ENCODE measurements at regions not wholly inside any gene's neighbourhood (a gene's known extent, or its start where the extent isn't known, plus 50 kb on each side); places are given as distances from the start of the nearest gene placed in this dataset.

DNA sequence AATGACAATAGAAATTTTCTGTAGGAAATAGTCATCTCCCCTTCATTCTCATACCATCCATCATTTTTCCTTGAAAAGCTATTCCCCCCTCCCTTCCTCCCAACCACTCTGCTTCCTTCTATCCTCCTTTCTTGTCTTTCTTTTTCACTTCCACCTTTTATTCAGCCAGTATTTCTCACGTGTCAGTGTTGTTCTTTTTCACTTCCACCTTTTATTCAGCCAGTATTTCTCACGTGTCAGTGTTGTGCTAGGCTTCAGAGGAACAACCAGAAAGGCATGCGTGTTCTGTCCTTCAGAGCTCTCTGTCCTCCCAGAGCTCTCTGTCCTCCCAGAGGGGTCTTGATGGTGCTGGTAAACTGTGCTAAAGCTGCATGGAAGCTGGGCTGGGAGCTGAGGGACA, 419.6 kb downstream of the GADD45G start:
- TF ChIP-seq, protein P1, sequence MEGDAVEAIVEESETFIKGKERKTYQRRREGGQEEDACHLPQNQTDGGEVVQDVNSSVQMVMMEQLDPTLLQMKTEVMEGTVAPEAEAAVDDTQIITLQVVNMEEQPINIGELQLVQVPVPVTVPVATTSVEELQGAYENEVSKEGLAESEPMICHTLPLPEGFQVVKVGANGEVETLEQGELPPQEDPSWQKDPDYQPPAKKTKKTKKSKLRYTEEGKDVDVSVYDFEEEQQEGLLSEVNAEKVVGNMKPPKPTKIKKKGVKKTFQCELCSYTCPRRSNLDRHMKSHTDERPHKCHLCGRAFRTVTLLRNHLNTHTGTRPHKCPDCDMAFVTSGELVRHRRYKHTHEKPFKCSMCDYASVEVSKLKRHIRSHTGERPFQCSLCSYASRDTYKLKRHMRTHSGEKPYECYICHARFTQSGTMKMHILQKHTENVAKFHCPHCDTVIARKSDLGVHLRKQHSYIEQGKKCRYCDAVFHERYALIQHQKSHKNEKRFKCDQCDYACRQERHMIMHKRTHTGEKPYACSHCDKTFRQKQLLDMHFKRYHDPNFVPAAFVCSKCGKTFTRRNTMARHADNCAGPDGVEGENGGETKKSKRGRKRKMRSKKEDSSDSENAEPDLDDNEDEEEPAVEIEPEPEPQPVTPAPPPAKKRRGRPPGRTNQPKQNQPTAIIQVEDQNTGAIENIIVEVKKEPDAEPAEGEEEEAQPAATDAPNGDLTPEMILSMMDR (IDR thresholded peaks at IDR 0.05; ENCODE audit: low read depth, low read length) = no peak
- H3K27ac ChIP-seq = no peak overlapping the region
- H3K9me3 ChIP-seq (ENCODE audit: low read depth) = no peaks in the 10 kb centered on the region
- no peak for DNase-seq (ENCODE audit: low read depth in 1 of 2, low spot score in 1 of 2)
- no peaks in the 10 kb centered on the region for H3K36me3 ChIP-seq
- H3K27me3 ChIP-seq = no peaks in the 10 kb centered on the region
- no peak overlapping the region for H3K4me3 ChIP-seq
- H3K4me1 ChIP-seq (ENCODE audit: low read depth) = no peaks in the 10 kb centered on the region

DNA sequence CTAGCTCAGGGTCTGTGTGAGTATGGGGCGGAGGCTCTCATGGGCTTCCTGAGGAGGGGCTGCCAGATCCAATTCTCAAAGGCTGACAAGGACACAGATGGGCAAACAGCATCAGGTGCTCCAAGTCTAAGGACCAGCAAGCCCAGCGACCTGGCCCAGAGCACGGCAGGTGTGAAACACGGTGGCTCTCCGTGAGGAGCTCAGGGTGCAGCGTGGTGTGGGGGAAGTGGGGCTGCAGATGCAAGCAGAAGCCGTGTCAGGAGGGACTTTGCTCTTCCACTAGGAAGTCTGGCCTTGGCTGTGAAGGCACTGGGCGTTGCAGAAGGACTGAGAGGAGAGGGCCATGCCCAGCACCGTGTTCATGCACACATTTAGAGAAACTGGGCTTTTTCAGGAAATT, 420.0 kb downstream of the GADD45G start:
- no peaks in the 10 kb centered on the region for H3K4me1 ChIP-seq (ENCODE audit: low read depth)
- TF ChIP-seq, protein P1 (IDR thresholded peaks at IDR 0.05; ENCODE audit: low read depth, low read length) = no peak
- H3K27ac ChIP-seq = no peak overlapping the region
- DNase-seq (ENCODE audit: low read depth in 1 of 2, low spot score in 1 of 2) = no peak
- H3K27me3 ChIP-seq = no peaks in the 10 kb centered on the region
- no peak overlapping the region for H3K4me3 ChIP-seq
- H3K9me3 ChIP-seq (ENCODE audit: low read depth) = no peaks in the 10 kb centered on the region
- H3K36me3 ChIP-seq = no peaks in the 10 kb centered on the region

DNA sequence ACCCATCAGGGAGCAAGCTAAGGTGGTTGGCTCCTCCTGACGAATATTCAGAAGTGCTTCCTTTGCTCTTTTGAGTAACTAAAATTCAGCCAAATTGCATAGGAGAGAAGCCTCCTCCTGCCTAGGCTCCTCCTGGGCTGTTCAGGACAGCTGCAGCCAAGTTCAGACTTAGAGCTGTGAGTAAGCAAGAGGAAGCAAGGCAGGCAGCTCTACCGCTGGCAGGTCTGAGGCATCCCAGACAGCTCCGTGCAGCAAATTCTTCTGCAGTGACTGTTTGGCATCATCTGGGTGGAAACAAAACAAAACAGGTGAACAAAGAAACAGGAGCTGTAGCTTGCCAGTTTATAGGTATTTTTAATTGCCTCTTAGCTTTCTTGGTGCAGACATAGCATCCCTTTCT, 421.0 kb downstream of the GADD45G start:
- H3K4me1 ChIP-seq (ENCODE audit: low read depth) = no peaks in the 10 kb centered on the region
- no peak overlapping the region for H3K27ac ChIP-seq
- no peaks in the 10 kb centered on the region for H3K27me3 ChIP-seq
- DNase-seq (ENCODE audit: low read depth in 1 of 2, low spot score in 1 of 2) = no peak
- TF ChIP-seq, protein P1 (IDR thresholded peaks at IDR 0.05; ENCODE audit: low read depth, low read length) = no peak
- H3K36me3 ChIP-seq = no peaks in the 10 kb centered on the region
- H3K4me3 ChIP-seq = no peak overlapping the region
- no peaks in the 10 kb centered on the region for H3K9me3 ChIP-seq (ENCODE audit: low read depth)

DNA sequence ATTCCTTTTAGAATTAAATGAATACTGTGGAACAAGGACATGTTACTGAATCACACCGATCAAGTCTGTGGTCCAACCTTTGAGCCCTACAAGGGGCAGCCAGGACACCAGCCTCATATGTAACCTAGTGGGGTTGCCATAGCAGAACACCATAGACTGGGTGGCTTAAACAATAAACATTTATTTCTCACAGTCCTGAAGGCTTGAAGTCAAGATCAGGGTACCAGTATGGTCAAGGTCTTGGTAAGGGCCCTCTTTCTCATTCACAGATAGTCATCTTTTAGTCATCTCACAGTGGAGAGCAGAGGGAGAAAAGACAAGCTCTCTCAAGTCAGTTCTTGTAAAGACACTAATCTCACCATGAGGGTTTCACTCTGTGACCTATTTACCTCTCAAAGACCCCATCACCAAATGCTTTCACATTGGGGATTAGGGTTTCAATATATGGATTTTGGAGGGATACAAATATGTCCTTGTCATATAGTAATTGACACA, 422.5 kb downstream of the GADD45G start:
- no peak for DNase-seq (ENCODE audit: low read depth in 1 of 2, low spot score in 1 of 2)
- Histone ChIP-seq H3K36me3 (no peaks in the 10 kb centered on the region), H3K27me3 (no peaks in the 10 kb centered on the region), H3K4me1 (ENCODE audit: low read depth) (no peaks in the 10 kb centered on the region), H3K4me3 (no peak overlapping the region), H3K9me3 (ENCODE audit: low read depth) (no peaks in the 10 kb centered on the region), H3K27ac (no peak overlapping the region)
- TF ChIP-seq, protein P1 (IDR thresholded peaks at IDR 0.05; ENCODE audit: low read depth, low read length) = no peak

DNA sequence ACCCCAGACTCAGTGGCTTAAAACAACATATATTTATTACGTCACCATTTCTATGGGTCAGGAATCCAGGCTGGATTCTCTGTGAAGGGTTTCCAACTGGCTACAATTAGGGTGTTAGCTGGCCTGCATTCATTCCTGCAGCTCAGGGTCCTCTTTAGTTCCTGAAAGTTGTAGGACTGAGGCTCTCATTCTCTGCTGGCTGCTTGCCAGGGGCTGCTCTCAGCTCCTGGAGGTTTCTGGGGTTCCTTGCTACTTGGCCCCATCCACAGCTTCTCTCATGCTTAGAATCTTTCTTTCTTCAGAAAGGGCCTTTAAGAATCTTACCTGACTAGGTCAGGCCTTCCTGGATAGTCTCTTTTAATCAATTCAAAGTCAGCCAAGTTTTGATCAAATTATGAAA, 424.6 kb downstream of the GADD45G start:
- no peak for DNase-seq (ENCODE audit: low read depth in 1 of 2, low spot score in 1 of 2)
- no peak overlapping the region for H3K27ac ChIP-seq
- H3K4me1 ChIP-seq (ENCODE audit: low read depth) = no peaks in the 10 kb centered on the region
- no peaks in the 10 kb centered on the region for H3K36me3 ChIP-seq
- TF ChIP-seq, protein P1 (IDR thresholded peaks at IDR 0.05; ENCODE audit: low read depth, low read length) = no peak
- H3K27me3 ChIP-seq = no peaks in the 10 kb centered on the region
- no peak overlapping the region for H3K4me3 ChIP-seq
- no peaks in the 10 kb centered on the region for H3K9me3 ChIP-seq (ENCODE audit: low read depth)

DNA sequence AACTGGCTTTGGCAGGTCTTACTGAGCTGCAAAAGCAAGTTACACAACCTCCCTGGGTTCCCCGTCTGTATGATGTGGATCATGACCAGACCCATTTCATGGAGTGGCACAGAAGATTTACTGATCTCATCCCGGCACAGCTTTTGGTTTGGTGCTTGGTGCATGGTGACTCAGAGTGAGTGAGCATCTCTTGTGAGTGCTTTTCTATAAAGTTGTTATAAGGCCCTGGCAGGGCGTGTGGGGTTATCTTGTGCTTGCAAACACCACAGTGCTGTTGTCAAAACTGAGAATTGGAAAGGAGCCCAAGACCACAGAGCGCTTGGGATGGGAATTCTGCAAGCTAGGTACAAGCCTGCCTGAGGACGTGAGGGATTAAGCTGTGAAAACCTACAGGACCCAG, 425.2 kb downstream of the GADD45G start:
- H3K4me1 ChIP-seq (ENCODE audit: low read depth) = no peaks in the 10 kb centered on the region
- DNase-seq (ENCODE audit: low read depth in 1 of 2, low spot score in 1 of 2) = no peak
- no peak overlapping the region for H3K27ac ChIP-seq
- no peaks in the 10 kb centered on the region for H3K27me3 ChIP-seq
- H3K9me3 ChIP-seq (ENCODE audit: low read depth) = no peaks in the 10 kb centered on the region
- TF ChIP-seq, protein P1 (IDR thresholded peaks at IDR 0.05; ENCODE audit: low read depth, low read length) = no peak
- no peaks in the 10 kb centered on the region for H3K36me3 ChIP-seq
- no peak overlapping the region for H3K4me3 ChIP-seq

All from cardiac muscle cell (in vitro differentiated cells and primary cell).